Bronchial epithelial cell (primary cell): ENCODE measurements at regions not wholly inside any gene's neighbourhood (a gene's known extent, or its start where the extent isn't known, plus 50 kb on each side); places are given as distances from the start of the nearest gene placed in this dataset.
"Not testable (repeated sequence)": the region's sequence is repeated elsewhere in the genome, so short reads cannot be mapped to it uniquely, and the experiment has no call there.

Source experiments
- DNase-seq: peaks from one replicate; pipeline ENCODE4 v3.0.0-alpha.2; 2010; ENCODE audit warnings: low read depth
- FAIRE-seq: peaks from 2 replicates; lab custom pipeline; 2011; peaks lifted over from hg19 to GRCh38; lab: Jason Lieb, UNC
- H3K27me3 ChIP-seq: 2 replicates; pipeline ENCODE4 v1.5.1; 2011; ENCODE audit warnings: low read length; ENCODE audit not compliant: control insufficient read depth, insufficient read depth
- H3K36me3 ChIP-seq: 2 replicates; pipeline ENCODE4 v1.5.1; 2011; ENCODE audit warnings: low read length; ENCODE audit not compliant: control insufficient read depth, insufficient read depth
- H3K4me3 ChIP-seq: 2 replicates; pipeline ENCODE4 v1.5.1; 2011; ENCODE audit warnings: mild to moderate bottlenecking, low read depth, low read length, control low read depth
- TF ChIP-seq, protein P1 (sequence below): IDR thresholded peaks from 2 replicates; pipeline ENCODE4 v1.5.1; 2011; ENCODE audit warnings: mild to moderate bottlenecking, moderate library complexity, low read length, control low read depth, inconsistent platforms; ENCODE audit not compliant: insufficient read depth, severe bottlenecking

DNA sequence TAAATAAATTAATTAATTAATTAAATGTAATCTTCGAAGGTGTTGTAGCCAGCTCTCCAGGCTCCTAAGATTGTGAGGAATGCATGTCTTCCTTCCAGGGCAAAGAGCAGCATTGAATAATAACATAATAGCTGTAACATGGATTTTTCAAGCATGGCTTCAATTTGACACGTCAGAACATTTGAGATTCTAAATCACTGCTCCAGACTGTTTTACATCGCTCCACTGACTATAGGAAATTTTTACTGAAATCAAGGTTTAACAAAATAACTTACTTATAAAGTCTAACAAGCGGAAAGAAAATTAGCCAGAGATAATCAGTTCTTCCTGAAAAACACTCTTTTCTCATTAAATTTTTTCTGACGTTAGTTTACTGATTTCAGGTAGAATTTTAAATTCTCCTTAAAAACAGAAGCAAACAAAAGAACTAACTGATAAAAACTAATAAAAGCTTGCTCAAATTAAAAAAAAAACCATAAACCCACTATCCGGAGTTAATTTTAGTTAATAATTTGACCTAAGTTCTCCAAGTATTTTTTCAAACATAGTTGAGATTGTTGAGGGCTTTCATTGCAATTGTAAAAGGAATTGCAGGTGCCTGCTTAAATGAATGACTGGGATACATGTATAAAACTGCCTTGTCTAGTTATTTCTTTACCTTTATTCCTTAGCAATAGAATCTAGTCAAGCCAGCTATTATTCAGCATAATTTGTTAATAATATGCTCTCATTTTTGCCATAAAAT, 51.2 kb upstream of the SGCE start:
- H3K4me3 ChIP-seq, result no peak overlapping the region
- FAIRE-seq (no peak), DNase-seq (no peak)
- no peaks in the 10 kb centered on the region for H3K36me3 ChIP-seq
- H3K27me3 ChIP-seq, result no peaks in the 10 kb centered on the region
- TF ChIP-seq, protein P1, sequence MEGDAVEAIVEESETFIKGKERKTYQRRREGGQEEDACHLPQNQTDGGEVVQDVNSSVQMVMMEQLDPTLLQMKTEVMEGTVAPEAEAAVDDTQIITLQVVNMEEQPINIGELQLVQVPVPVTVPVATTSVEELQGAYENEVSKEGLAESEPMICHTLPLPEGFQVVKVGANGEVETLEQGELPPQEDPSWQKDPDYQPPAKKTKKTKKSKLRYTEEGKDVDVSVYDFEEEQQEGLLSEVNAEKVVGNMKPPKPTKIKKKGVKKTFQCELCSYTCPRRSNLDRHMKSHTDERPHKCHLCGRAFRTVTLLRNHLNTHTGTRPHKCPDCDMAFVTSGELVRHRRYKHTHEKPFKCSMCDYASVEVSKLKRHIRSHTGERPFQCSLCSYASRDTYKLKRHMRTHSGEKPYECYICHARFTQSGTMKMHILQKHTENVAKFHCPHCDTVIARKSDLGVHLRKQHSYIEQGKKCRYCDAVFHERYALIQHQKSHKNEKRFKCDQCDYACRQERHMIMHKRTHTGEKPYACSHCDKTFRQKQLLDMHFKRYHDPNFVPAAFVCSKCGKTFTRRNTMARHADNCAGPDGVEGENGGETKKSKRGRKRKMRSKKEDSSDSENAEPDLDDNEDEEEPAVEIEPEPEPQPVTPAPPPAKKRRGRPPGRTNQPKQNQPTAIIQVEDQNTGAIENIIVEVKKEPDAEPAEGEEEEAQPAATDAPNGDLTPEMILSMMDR, result no peak

DNA sequence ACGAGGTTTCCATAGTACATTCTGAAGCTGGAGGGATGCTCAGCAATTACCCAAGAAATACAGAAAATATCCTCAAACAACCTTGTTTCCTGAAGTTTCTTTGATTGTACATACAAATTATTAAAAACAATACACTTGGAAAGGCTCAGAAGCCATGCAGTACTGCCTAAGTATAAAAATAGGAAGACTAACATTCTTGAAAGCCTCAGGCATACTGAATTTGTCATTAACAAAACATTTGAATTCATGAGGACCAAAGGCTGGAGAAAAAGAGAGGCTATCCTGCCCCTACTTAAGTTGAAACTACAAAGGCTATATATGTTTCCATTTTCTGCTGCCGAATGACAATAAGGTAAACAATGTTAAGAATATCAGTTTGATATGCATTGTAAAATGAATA, 54.3 kb upstream of the SGCE start:
- no peak for DNase-seq
- no peak overlapping the region for H3K4me3 ChIP-seq
- TF ChIP-seq, protein P1, result no peak
- no peaks in the 10 kb centered on the region for H3K27me3 ChIP-seq
- FAIRE-seq, result no peak
- no peaks in the 10 kb centered on the region for H3K36me3 ChIP-seq

DNA sequence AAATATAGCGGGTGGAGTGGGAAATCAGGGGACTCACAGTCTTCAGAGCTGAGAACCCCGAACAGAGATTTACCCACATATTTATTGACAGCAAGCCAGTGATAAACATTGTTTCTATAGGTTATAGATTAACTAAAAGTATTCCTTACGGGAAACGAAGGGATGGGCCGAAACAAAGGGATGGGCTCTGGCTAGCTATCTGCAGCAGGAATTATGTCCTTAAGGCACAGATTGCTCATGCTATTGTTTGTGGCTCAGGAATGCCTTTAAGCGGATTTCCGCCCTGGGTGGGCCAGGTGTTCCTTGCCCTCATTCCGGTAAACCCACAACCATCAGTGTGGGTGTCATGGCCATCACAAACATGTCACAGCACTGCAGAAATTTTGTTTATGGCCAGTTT, 66.4 kb upstream of the SGCE start:
- not testable (repeated sequence) for DNase-seq, FAIRE-seq, H3K36me3 ChIP-seq, H3K4me3 ChIP-seq, H3K27me3 ChIP-seq

DNA sequence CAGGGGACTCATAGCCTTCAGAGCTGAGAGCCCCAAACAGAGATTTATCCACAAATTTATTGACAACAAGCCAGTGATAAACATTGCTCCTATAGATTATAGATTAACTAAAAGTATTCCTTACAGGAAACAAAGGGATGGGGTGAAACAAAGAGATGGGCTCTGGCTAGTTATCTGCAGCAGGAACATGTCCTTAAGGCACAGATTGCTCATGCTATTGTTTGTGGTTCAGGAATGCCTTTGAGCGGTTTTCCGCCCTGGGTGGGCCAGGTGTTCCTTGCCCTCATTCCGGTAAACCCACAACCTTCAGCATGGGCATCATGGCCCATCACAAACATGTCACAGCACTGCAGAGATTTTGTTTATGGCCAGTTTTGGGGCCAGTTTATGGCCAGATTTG, 73.0 kb upstream of the SGCE start:
- not testable (repeated sequence) for H3K4me3 ChIP-seq, H3K27me3 ChIP-seq, DNase-seq, H3K36me3 ChIP-seq, FAIRE-seq

DNA sequence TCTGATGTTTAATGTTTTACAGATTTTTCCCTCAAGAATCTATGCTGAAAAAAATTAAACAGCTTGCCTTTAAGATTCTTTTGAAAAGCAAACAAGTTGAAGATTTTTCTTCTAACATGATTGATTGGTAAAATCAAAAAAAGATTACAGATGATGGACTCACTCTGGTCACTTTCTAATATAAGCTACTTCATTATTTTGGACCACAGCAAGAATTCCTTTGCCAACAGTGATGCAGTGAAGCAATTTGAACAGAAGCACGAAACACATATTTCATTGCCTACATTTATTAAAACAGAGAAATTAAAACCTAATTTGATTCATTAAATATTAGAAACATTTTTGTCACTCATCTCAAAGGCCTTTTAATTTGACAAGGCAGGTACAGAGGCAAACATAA, 82.1 kb upstream of the SGCE start:
- DNase-seq, result no peak
- H3K4me3 ChIP-seq, result no peak overlapping the region
- FAIRE-seq, result no peak
- H3K36me3 ChIP-seq, result no peaks in the 10 kb centered on the region
- no peaks in the 10 kb centered on the region for H3K27me3 ChIP-seq
- TF ChIP-seq, protein P1, result no peak

DNA sequence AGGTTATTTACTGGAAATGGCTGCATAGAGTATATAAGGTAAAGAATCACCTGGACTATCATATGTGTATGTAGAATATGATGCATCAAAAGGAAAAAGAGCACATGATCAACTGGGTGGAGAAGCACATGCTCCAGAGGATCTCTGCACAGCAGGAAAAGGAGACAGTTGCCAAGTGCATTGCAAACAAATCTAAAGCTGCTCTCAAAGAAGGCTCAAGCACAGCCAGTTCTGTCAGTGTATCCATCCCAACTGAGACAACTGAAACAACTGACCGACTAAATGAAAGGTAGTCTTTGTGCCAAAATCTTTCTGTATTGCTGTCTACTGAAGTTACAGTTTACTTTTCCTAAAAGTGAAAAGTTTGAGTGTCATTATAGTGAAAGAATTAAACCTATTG, 83.2 kb upstream of the SGCE start:
- DNase-seq (no peak), FAIRE-seq (no peak)
- H3K36me3 ChIP-seq, result no peaks in the 10 kb centered on the region
- no peak overlapping the region for H3K4me3 ChIP-seq
- H3K27me3 ChIP-seq, result no peaks in the 10 kb centered on the region
- TF ChIP-seq, protein P1, result no peak

DNA sequence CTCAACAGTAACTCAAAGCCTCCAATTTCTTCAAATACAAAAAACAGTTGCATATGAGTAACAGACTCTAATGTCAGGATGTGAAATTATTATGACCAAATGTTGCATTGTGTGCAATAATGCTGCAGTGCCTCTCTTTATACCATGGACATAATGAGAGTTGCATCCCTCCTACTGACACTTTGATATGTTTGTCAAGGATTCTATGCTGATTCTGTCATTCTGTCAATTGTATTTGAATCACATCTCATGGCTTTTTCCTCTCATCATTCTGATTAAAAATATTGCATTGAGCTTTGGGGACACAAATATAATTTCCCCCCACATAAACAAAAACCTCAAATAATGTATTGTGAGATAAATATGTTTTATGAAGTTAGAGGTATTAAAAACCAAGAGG, 84.6 kb upstream of the SGCE start:
- DNase-seq, result no peak
- Histone ChIP-seq H3K4me3 (no peak overlapping the region), H3K27me3 (no peaks in the 10 kb centered on the region), H3K36me3 (no peaks in the 10 kb centered on the region)
- TF ChIP-seq, protein P1, result no peak
- no peak for FAIRE-seq
